Large intestine (tissue), 3 donors: ENCODE measurements at regions not wholly inside any gene's neighbourhood (a gene's known extent, or its start where the extent isn't known, plus 50 kb on each side); places are given as distances from the start of the nearest gene placed in this dataset.

Experiments used
- DNase-seq, 2 donors: peaks; one replicate each; pipeline versions ENCODE4 v3.0.0 to v3.0.0-alpha.2; 2013
- H3K27ac ChIP-seq: one replicate; pipeline ENCODE4 v1.5.1; 2013; ENCODE audit warnings: low read length
- H3K27me3 ChIP-seq: 2 replicates; pipeline ENCODE4 v1.6.1; 2013; ENCODE audit warnings: low read length; ENCODE audit not compliant: control insufficient read depth, insufficient read depth
- H3K36me3 ChIP-seq: 2 replicates; pipeline ENCODE4 v1.6.1; 2013; ENCODE audit warnings: low read length; ENCODE audit not compliant: control insufficient read depth, insufficient read depth
- H3K4me1 ChIP-seq: one replicate; pipeline ENCODE4 v1.6.1; 2013; ENCODE audit warnings: low read length; ENCODE audit not compliant: control insufficient read depth, insufficient read depth
- H3K4me3 ChIP-seq: one replicate; pipeline ENCODE4 v1.5.1; 2013; ENCODE audit warnings: low read length
- H3K9me3 ChIP-seq: one replicate; pipeline ENCODE4 v1.6.1; 2013; ENCODE audit warnings: mild to moderate bottlenecking, low read depth, low read length, moderate library complexity; ENCODE audit not compliant: control insufficient read depth
- WGBS: methylation state at CpG from one replicate; pipeline ENCODE4 v1.1.5; 2013; ENCODE audit warnings: low lambda C conversion rate; ENCODE audit not compliant: insufficient coverage; 5-methylcytosine and 5-hydroxymethylcytosine counted together

GRCh38 chr1:81329041-81329440 is 471.7 kb upstream of the ADGRL2 start:
- no peak for DNase-seq
- H3K27ac ChIP-seq: no peak overlapping the region
- H3K36me3 ChIP-seq: no peaks in the 10 kb centered on the region
- no peaks in the 10 kb centered on the region for H3K27me3 ChIP-seq
- H3K4me3 ChIP-seq: no peak overlapping the region
- no CpG with 5 or more reads among the region's 2 CpGs for WGBS
- no peaks in the 10 kb centered on the region for H3K9me3 ChIP-seq
- H3K4me1 ChIP-seq: no peaks in the 10 kb centered on the region

- Histone ChIP-seq H3K9me3 (no peaks in the 10 kb centered on the region), H3K27me3 (no peaks in the 10 kb centered on the region), H3K27ac (no peak overlapping the region), H3K4me3 (no peak overlapping the region), H3K36me3 (no peaks in the 10 kb centered on the region), H3K4me1 (no peaks in the 10 kb centered on the region)
- 60% methylated on average over 2 of the region's 5 CpGs for WGBS
- DNase-seq: no peak
These were observed 473.0 kb upstream of the ADGRL2 start for GRCh38 chr1:81327743-81328142.

- Histone ChIP-seq H3K4me1 (no peaks in the 10 kb centered on the region), H3K9me3 (no peaks in the 10 kb centered on the region), H3K36me3 (no peaks in the 10 kb centered on the region), H3K27ac (no peak overlapping the region), H3K27me3 (no peaks in the 10 kb centered on the region), H3K4me3 (no peak overlapping the region)
- DNase-seq: no peak
- 14% methylated on average over 1 of the region's 6 CpGs for WGBS
These were observed 473.5 kb upstream of the ADGRL2 start for GRCh38 chr1:81327103-81327710.

- H3K27ac ChIP-seq: no peak overlapping the region
- no peaks in the 10 kb centered on the region for H3K27me3 ChIP-seq
- no peak for DNase-seq
- H3K36me3 ChIP-seq: no peaks in the 10 kb centered on the region
- no peaks in the 10 kb centered on the region for H3K9me3 ChIP-seq
- H3K4me1 ChIP-seq: no peaks in the 10 kb centered on the region
- WGBS: 86% methylated on average over 1 of the region's 3 CpGs
- H3K4me3 ChIP-seq: no peak overlapping the region
These were observed 474.5 kb upstream of the ADGRL2 start for GRCh38 chr1:81326212-81326611.

- Histone ChIP-seq H3K4me1 (no peaks in the 10 kb centered on the region), H3K4me3 (no peak overlapping the region), H3K36me3 (no peaks in the 10 kb centered on the region), H3K27ac (no peak overlapping the region), H3K9me3 (no peaks in the 10 kb centered on the region), H3K27me3 (no peaks in the 10 kb centered on the region)
- DNase-seq: no peak
- 80% methylated on average over 1 of the region's 3 CpGs for WGBS
These were observed 475.3 kb upstream of the ADGRL2 start for GRCh38 chr1:81325397-81325796.

- H3K27ac ChIP-seq: no peak overlapping the region
These were observed 476.9 kb upstream of the ADGRL2 start for GRCh38 chr1:81323862-81324261.

GRCh38 chr1:81317191-81317590 is 483.5 kb upstream of the ADGRL2 start:
- Histone ChIP-seq H3K36me3 (no peaks in the 10 kb centered on the region), H3K4me1 (no peaks in the 10 kb centered on the region), H3K9me3 (no peaks in the 10 kb centered on the region), H3K27ac (no peak overlapping the region), H3K27me3 (no peaks in the 10 kb centered on the region), H3K4me3 (no peak overlapping the region)
- DNase-seq: no peak
- no CpG with 5 or more reads among the region's 1 CpG for WGBS

More at GRCh38 chr1:81323862-81324261, 476.9 kb upstream of the ADGRL2 start:
- Histone ChIP-seq H3K4me1 (no peaks in the 10 kb centered on the region), H3K27me3 (no peaks in the 10 kb centered on the region), H3K36me3 (no peaks in the 10 kb centered on the region), H3K9me3 (no peaks in the 10 kb centered on the region), H3K4me3 (no peak overlapping the region)
- WGBS: 90% methylated on average over 4 of the region's 5 CpGs
- DNase-seq: no peak

- no peak overlapping the region for H3K27ac ChIP-seq
These were observed 486.1 kb upstream of the ADGRL2 start for GRCh38 chr1:81314513-81315233.

GRCh38 chr1:81313289-81313688 is 487.4 kb upstream of the ADGRL2 start:
- H3K9me3 ChIP-seq: no peaks in the 10 kb centered on the region
- no peaks in the 10 kb centered on the region for H3K36me3 ChIP-seq
- H3K27me3 ChIP-seq: no peaks in the 10 kb centered on the region
- H3K27ac ChIP-seq: no peak overlapping the region
- no peak for DNase-seq
- 70% methylated on average over 2 of the region's 4 CpGs for WGBS
- no peak overlapping the region for H3K4me3 ChIP-seq
- H3K4me1 ChIP-seq: no peaks in the 10 kb centered on the region

More at GRCh38 chr1:81314513-81315233, 486.1 kb upstream of the ADGRL2 start:
- WGBS: 100% methylated on average over 2 of the region's 2 CpGs
- H3K36me3 ChIP-seq: no peaks in the 10 kb centered on the region
- no peak for DNase-seq
- no peaks in the 10 kb centered on the region for H3K4me1 ChIP-seq
- no peaks in the 10 kb centered on the region for H3K9me3 ChIP-seq
- H3K27me3 ChIP-seq: no peaks in the 10 kb centered on the region
- no peak overlapping the region for H3K4me3 ChIP-seq

GRCh38 chr1:81312272-81312754 is 488.4 kb upstream of the ADGRL2 start:
- Histone ChIP-seq H3K27me3 (no peaks in the 10 kb centered on the region), H3K4me1 (no peaks in the 10 kb centered on the region), H3K36me3 (no peaks in the 10 kb centered on the region), H3K27ac (no peak overlapping the region), H3K9me3 (no peaks in the 10 kb centered on the region), H3K4me3 (no peak overlapping the region)
- DNase-seq: no peak
- 100% methylated on average over 3 of the region's 8 CpGs for WGBS

GRCh38 chr1:81310250-81310649 is 490.5 kb upstream of the ADGRL2 start:
- Histone ChIP-seq H3K4me1 (no peaks in the 10 kb centered on the region), H3K4me3 (no peak overlapping the region), H3K36me3 (no peaks in the 10 kb centered on the region), H3K27ac (no peak overlapping the region), H3K9me3 (no peaks in the 10 kb centered on the region), H3K27me3 (no peaks in the 10 kb centered on the region)
- no peak for DNase-seq
- WGBS: 80% methylated on average over 1 of the region's 1 CpG
